ENCODE measurements at regions not wholly inside any gene's neighbourhood (a gene's known extent, or its start where the extent isn't known, plus 50 kb on each side); places are given as distances from the start of the nearest gene placed in this dataset.

DNA sequence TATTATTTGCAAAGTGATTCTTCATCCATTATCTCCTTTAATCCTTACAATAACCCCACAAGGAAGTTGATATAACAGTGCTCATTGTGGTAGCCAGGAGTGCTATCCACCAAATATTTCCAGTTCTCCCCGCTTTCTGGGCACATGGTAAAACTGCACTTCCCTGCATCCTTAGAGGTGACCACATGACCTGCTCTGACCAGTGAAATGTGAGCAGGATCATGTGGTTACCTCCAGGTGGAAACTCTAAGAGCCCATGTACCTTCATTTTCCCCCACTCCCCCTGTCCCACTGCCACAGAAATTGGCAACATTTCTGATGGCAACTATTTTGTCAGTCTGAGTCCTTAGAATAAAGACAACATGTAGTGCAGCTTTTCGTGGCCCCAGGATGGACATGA lies 89.7 kb downstream of the MRPL46 start:
- TF ChIP-seq EP300 (conservative IDR thresholded peaks at IDR 0.05; ENCODE audit: poor library complexity, severe bottlenecking) (no peak), SMC3 (conservative IDR thresholded peaks at IDR 0.05; ENCODE audit: poor library complexity) (no peak), TAF1 (IDR thresholded peaks at IDR 0.05; ENCODE audit: low read depth) (no peak), EZH2 (IDR thresholded peaks at IDR 0.05; ENCODE audit: borderline replicate concordance, insufficient read depth, low read length, poor library complexity, severe bottlenecking) (no peak)
